Effector memory CD8-positive, alpha-beta T cell (primary cell): ENCODE measurements at regions not wholly inside any gene's neighbourhood (a gene's known extent, or its start where the extent isn't known, plus 50 kb on each side); places are given as distances from the start of the nearest gene placed in this dataset.
A peak's percentile ranks its signal among the peaks of the same experiment; 100 is the strongest.

Source experiments
- ATAC-seq: fragments of 150-1000 bp; cut with Tn5 transposase; replicated peaks from 2 replicates; pipeline ENCODE4 v1.10.0; 2021; ENCODE audit warnings: mild to moderate bottlenecking, moderate library complexity
- DNase-seq, 3 experiments: peaks; one replicate each; pipeline ENCODE4 v3.0.0; 2021
- H3K27ac Mint-ChIP-seq, 2 donors: one replicate each; pipeline ENCODE4 v1.8.0; 2022; ENCODE audit warnings: mild to moderate bottlenecking in 2 of 2, mixed read lengths in 2 of 2, moderate library complexity in 2 of 2
- H3K27me3 Mint-ChIP-seq, 2 donors: one replicate each; pipeline ENCODE4 v1.8.0; 2022; ENCODE audit warnings: mixed read lengths in 2 of 2
- H3K36me3 Mint-ChIP-seq: one replicate; pipeline ENCODE4 v1.8.0; 2022; ENCODE audit warnings: mild to moderate bottlenecking, moderate library complexity, mixed read lengths; ENCODE audit not compliant: insufficient read depth
- H3K4me1 Mint-ChIP-seq, 2 donors: one replicate each; pipeline ENCODE4 v1.8.0; 2022; ENCODE audit warnings: low read depth in 2 of 2, mixed read lengths in 2 of 2
- H3K4me3 Mint-ChIP-seq, 2 donors: one replicate each; pipeline ENCODE4 v1.8.0; 2022; ENCODE audit warnings: mild to moderate bottlenecking in 2 of 2, mixed read lengths in 2 of 2, moderate library complexity in 2 of 2
- H3K9me3 Mint-ChIP-seq, 2 donors: one replicate each; pipeline ENCODE4 v1.8.0; 2022; ENCODE audit warnings: mixed read lengths in 2 of 2

DNA sequence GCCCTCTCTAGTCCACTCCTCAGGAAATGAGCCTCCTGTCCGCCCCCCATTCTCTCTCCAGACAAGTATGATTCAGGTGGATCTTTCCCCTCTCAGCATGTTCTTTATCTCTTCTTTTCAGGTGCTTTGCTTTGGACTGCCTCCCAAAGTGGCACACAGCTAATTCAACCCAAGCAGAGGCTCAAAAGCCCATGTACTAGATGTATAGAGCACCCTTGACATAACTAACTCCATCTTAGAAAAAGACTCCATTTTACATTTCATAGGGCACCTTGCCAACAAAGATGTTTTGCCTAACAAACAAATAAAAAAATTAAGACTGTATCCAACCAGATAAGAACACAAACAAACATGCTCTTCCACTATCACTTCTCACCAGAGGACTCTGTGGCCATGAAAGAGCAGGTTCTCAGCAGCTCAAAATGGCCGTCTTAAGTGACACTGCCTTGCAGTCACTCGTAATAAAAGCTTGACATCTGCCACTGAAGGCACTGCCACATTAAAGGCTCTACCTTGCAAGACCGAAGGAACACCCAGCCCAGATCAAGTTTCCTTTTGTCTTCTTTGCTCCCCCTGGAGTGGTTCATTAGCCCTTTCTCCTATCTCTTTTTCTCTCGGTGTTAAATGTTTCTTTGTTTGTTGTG lies 84.9 kb upstream of the TAB3 start:
- Mint-ChIP-seq H3K27me3 (peaks cover 0 to 12% of the 10 kb centered on the region in 2 donors), H3K4me1 (peaks cover 0 to 6% of the 10 kb centered on the region in 2 donors), H3K9me3 (no peaks in the 10 kb centered on the region), H3K4me3 (no peak overlapping the region), H3K27ac (no peak overlapping the region), H3K36me3 (no peaks in the 10 kb centered on the region)
- no peak for DNase-seq
- no peak for ATAC-seq

DNA sequence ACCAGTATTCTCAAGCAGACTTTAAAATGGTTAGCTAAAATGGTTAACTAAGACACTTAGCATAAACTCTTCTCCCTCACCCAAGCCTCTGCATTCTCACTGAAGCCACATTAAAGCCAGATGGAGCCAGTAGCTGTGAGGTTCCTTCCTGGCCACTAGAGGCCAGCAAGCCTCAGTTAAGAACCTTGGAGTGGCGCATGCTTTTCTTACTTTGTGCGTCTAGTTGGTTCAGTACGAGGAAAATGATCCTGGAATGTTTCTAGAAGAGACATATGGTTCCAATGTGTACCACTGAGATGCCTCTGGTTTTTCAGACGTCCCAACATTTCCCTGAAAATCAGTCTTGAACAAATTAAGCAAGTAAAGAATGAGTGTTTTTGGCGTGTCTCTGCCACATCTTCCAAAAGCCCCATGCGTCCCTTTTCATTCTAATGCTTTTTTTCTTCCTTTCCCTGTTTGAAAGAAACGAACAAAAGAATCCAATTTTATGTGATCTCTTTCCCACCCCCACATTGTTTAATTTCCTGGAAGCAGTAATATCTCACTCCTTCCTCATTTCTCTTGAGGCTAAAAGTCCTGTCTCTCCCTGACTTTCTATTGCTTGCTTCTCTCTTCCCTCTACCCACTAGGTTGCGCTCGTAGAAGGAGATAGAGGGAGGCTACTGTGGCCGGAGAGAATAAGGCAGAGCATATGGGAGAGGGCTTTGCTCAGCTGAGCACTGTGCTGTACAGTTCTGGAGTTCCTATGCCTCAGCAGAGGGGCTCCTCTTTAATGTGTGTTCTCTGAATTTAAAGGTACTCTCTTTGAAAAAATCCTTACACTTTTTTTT lies 82.9 kb upstream of the TAB3 start:
- peak overlapping the region; percentile 47 to 67 for H3K4me3 Mint-ChIP-seq
- no peaks in the 10 kb centered on the region for H3K9me3 Mint-ChIP-seq
- H3K36me3 Mint-ChIP-seq = no peaks in the 10 kb centered on the region
- peaks cover 0 to 6% of the 10 kb centered on the region in 2 donors for H3K4me1 Mint-ChIP-seq
- H3K27me3 Mint-ChIP-seq = peaks cover 0 to 6% of the 10 kb centered on the region in 2 donors
- H3K27ac Mint-ChIP-seq = no peak overlapping the region
- peak; percentile 57 for ATAC-seq
- no peak for DNase-seq

DNA sequence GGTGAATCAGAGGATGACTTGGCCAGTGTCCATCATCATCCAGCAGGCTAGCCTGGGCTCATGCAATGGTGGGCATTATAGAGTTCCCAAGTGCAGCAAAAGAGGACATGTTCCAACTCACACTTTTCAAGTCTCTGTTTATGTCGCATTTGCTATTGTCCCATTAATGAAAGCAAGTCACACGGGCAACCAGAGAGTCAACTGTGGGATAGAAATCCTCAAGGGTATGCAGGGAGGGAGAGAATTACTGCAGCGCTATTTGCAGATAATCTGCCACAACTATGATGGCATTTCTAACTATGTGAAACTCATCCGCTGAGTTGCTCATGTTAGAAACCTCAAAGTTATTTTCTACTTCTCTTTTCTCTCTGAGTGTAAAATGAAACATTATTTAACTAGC lies 78.5 kb upstream of the TAB3 start:
- no peak for ATAC-seq
- DNase-seq = no peak
- H3K4me3 Mint-ChIP-seq = no peak overlapping the region
- no peaks in the 10 kb centered on the region for H3K9me3 Mint-ChIP-seq
- H3K27me3 Mint-ChIP-seq = peaks cover 0 to 7% of the 10 kb centered on the region in 2 donors
- no peak overlapping the region for H3K27ac Mint-ChIP-seq
- peaks cover 0 to 6% of the 10 kb centered on the region in 2 donors for H3K4me1 Mint-ChIP-seq
- H3K36me3 Mint-ChIP-seq = no peaks in the 10 kb centered on the region

DNA sequence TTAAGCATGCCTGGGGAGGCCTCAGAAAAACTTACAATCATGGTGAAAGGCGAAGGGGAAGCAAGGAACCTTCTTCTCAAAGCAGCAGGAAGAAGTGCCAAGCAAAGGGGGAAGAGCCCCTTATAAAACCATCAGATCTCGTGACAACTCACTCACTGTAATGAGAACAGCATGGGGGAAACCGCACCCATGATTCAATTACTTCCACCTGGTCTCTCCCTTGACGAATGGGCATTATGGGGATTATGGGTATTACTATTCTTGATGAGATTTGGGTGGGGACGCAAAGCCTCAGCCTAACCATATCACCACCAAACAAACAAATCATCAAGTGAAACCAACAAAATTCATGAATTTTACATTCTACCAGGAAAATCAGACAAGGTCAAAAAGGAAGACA lies 76.7 kb upstream of the TAB3 start:
- no peak for ATAC-seq
- Mint-ChIP-seq H3K27ac (no peak overlapping the region), H3K9me3 (no peaks in the 10 kb centered on the region)

DNA sequence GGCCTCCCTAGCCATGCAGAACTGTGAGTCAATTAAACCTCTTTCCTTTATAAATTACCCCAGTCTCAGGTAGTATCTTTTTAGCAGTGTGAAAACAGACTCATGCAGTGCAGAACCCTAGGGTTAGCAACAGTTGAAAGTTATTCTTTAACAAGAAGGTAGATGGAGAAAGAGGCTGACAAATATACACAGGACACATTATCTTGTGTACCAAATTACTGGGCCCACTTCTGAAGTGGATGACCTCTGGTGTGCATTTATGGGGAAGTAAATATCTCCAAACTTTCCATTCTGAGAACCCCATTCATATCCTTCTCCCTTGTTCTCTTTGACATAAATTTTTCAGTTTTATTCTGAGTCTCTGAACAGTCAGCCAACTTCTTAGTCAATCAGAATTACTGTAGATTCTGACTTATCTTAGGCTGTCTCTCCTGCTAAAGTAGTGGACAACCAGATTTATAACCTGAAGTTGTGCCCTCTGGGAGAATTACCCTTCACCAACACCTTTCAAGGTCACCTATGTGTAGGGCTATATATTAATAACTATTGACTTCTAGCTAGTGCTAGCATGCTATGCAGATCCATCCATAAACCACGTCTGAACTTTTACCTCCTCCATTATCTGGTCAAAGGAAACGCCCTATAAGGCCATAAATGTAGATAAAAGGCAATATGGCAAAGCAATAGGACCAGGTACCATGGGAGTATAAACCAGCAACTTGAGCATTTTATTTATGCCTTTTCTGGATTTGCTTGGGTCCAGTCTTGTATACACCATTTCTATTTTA lies 72.5 kb upstream of the TAB3 start:
- DNase-seq = no peak
- no peaks in the 10 kb centered on the region for H3K9me3 Mint-ChIP-seq
- H3K36me3 Mint-ChIP-seq = no peaks in the 10 kb centered on the region

More for the DNA sequence above, 76.7 kb upstream of the TAB3 start:
- Mint-ChIP-seq H3K27me3 (peaks cover 0 to 7% of the 10 kb centered on the region in 2 donors), H3K4me1 (no peaks in the 10 kb centered on the region), H3K36me3 (no peaks in the 10 kb centered on the region), H3K4me3 (no peak overlapping the region)
- no peak for DNase-seq

DNA sequence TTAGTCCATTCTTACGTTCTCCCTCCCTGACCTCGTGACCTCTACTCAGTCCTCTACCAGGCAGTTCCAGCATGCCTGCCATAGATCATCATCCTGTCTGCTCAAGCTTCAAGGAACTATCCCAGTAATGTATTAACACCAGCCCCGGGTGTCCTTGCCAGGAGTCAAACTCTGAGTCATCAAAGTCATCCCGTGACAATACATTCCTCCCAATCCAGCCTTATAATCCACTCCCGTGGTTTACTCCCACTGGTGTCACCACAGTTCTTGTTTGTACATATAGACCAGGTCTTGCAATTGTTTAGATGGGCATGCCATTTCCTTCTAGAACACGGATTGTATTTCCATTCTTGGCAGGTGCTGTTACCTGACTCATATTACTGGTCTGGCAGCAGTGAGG lies 68.7 kb upstream of the TAB3 start:
- Mint-ChIP-seq H3K27me3 (no peaks in the 10 kb centered on the region), H3K36me3 (no peaks in the 10 kb centered on the region), H3K27ac (no peak overlapping the region), H3K4me1 (no peaks in the 10 kb centered on the region), H3K4me3 (no peak overlapping the region), H3K9me3 (no peaks in the 10 kb centered on the region)
- DNase-seq (no peak), ATAC-seq (no peak)

More for the DNA sequence above, 72.5 kb upstream of the TAB3 start:
- Mint-ChIP-seq H3K4me3 (no peak overlapping the region), H3K27ac (no peak overlapping the region), H3K4me1 (no peaks in the 10 kb centered on the region), H3K27me3 (peaks cover 0 to 7% of the 10 kb centered on the region in 2 donors)
- ATAC-seq = no peak

DNA sequence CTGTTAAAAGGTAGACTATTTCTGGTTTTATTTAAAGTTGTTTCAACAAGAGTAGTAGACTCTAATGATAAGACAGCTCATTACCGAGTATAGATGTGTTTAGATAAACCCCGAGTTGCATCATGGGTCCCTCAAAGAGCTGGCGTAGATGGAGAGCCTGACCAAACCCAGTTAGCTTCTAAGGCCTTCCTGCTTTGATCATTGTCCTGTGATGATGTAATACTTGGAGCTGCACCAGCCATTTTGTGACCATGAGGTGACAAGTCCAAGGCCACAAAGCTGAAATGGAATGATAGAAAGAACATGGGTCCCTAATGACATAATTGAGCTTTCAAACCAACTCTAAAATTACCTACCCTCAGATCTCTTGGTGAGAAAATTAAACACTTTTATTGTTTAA lies 66.6 kb upstream of the TAB3 start:
- no peaks in the 10 kb centered on the region for H3K36me3 Mint-ChIP-seq
- DNase-seq (no peak), ATAC-seq (no peak)
- H3K27me3 Mint-ChIP-seq = no peaks in the 10 kb centered on the region
- H3K27ac Mint-ChIP-seq = no peak overlapping the region
- H3K4me3 Mint-ChIP-seq = no peak overlapping the region
- no peaks in the 10 kb centered on the region for H3K9me3 Mint-ChIP-seq
- H3K4me1 Mint-ChIP-seq = no peaks in the 10 kb centered on the region

DNA sequence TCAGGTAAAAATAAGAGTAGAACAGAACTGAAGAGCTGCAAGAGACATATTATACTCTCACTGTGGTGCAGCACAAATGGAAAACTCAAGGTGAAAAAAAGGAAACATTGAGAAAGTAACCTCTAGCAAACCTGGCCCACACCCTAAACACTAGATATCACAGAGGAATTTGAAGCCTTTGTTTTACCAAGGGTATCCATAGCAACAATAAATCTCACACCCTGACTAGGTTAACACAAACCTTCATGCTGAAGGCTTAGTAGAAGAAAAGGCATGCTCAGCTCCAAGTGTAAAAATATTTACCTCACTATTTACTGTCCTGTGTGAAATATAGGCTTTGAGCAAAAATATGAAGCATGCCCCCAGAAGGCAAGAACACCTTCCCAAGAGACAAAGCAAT lies 61.9 kb upstream of the TAB3 start:
- H3K9me3 Mint-ChIP-seq = no peaks in the 10 kb centered on the region
- no peak overlapping the region for H3K27ac Mint-ChIP-seq
- no peak overlapping the region for H3K4me3 Mint-ChIP-seq
- peaks cover 9 to 10% of the 10 kb centered on the region in 2 donors for H3K27me3 Mint-ChIP-seq
- no peak for ATAC-seq
- no peaks in the 10 kb centered on the region for H3K36me3 Mint-ChIP-seq
- no peak for DNase-seq
- no peaks in the 10 kb centered on the region for H3K4me1 Mint-ChIP-seq

DNA sequence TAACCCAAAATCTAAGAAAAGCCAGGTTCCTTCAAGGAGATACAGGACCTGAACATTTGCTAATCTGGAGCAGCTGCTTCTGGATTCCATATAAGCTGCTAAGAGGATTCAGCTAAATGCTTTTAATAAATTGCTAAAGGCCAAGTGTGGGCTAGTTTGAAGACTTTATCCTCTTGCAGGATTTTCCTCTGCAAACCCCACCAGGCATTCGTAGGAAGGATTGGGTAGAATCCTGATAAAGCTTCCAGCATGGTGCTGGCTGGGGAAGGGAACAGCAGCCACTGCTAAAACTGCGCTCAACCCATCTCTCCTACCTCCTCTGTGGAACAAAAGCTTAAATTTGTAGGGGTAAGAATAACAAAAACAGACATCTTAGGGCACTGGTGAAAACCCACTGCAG lies 61.3 kb upstream of the TAB3 start:
- Mint-ChIP-seq H3K27ac (no peak overlapping the region), H3K9me3 (no peaks in the 10 kb centered on the region), H3K4me1 (no peaks in the 10 kb centered on the region), H3K36me3 (no peaks in the 10 kb centered on the region), H3K27me3 (peaks cover 9 to 10% of the 10 kb centered on the region in 2 donors), H3K4me3 (no peak overlapping the region)
- ATAC-seq = no peak
- DNase-seq = no peak

DNA sequence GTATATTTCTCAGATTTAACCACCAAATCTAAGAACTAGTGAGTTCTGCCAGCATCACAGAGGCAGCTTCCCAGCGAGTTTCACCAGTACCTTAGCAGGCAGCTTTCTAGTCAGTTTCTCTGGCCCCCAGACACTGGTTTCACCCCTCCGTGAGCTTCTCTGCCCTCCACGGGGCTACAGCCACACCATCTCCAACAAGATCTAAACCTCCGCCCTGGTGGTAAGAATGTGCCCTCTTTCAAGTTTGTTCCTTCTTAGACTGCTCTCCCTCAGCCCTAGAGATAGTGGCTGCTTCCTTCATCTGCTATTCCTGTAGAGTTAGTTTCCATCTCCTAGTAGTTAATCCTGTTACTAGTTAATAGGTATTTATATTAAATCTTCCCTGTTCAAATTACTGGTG lies 60.5 kb upstream of the TAB3 start:
- ATAC-seq (no peak), DNase-seq (no peak)
- Mint-ChIP-seq H3K27ac (no peak overlapping the region), H3K4me3 (no peak overlapping the region), H3K9me3 (no peaks in the 10 kb centered on the region), H3K27me3 (peaks cover 9 to 10% of the 10 kb centered on the region in 2 donors), H3K36me3 (no peaks in the 10 kb centered on the region), H3K4me1 (no peaks in the 10 kb centered on the region)

DNA sequence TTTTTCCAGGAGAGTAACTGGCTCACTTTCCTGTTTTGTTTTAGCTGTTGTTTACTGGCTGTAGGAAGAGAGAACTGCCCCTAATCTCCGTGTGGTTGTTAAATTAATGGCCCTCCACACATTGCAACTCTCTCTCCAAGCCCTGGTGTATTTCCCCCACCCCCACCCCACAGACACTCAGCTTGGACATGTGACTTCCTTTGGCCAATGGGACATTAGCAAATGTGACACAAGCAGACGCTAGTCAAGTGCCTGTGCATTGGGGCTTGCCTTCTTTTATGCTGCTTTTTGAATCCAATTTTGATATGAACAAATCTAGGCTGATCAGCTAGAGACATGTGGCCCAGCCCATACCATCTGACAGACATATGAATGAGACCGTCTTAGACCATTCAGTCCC lies 59.6 kb upstream of the TAB3 start:
- Mint-ChIP-seq H3K4me3 (no peak overlapping the region), H3K36me3 (no peaks in the 10 kb centered on the region), H3K27me3 (peaks cover 15% of the 10 kb centered on the region in 2 donors), H3K9me3 (no peaks in the 10 kb centered on the region), H3K4me1 (no peaks in the 10 kb centered on the region), H3K27ac (no peak overlapping the region)
- ATAC-seq (no peak), DNase-seq (no peak)

DNA sequence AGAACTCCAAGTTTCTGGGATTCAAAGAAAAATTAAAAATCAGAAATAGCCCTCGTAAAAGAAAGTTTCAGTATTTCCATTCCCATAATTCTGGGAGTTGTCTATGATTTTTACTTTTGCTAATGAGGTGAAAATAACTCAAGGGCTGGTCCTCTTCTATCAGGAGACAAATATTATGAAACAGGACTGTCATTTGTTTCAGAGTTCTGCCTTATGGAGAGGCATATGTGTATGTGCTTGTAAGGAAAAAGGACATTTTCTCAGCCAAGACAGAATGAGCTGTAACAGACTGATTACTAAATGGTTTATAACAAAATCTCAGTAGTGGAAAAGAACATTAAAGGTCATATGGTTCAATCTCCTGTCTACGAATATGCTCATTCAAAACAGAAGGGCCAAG lies 59.0 kb upstream of the TAB3 start:
- no peak for DNase-seq
- peaks cover 16 to 18% of the 10 kb centered on the region in 2 donors for H3K27me3 Mint-ChIP-seq
- no peak for ATAC-seq
- no peaks in the 10 kb centered on the region for H3K36me3 Mint-ChIP-seq
- no peaks in the 10 kb centered on the region for H3K9me3 Mint-ChIP-seq
- H3K4me3 Mint-ChIP-seq = no peak overlapping the region
- H3K27ac Mint-ChIP-seq = no peak overlapping the region
- no peaks in the 10 kb centered on the region for H3K4me1 Mint-ChIP-seq

DNA sequence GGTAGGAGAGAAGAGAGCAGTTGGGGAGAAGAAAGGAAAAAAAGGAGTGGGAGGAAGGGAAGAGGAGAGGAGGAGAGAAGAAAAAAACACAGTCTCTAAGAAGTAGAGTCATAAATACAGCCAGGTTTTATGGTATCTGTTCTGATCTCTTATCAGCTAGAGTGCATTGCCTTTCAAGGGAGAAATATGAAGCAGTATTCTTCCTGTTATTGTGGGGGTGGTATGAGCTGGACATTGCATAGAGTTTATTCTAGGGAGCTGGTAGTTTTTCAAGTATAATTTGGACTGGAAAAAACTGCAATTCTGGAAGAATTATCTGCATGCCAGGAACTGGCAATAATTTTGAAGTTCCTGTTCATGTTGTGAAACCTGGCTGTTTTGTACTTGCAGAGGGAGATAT lies 54.9 kb upstream of the TAB3 start:
- ATAC-seq (no peak), DNase-seq (no peak)
- Mint-ChIP-seq H3K4me3 (no peak overlapping the region), H3K27ac (no peak overlapping the region), H3K27me3 (peaks cover 9% of the 10 kb centered on the region in 2 donors), H3K36me3 (no peaks in the 10 kb centered on the region), H3K4me1 (no peaks in the 10 kb centered on the region), H3K9me3 (no peaks in the 10 kb centered on the region)
